Stomach (tissue), 8 donors: ENCODE measurements at regions not wholly inside any gene's neighbourhood (a gene's known extent, or its start where the extent isn't known, plus 50 kb on each side); places are given as distances from the start of the nearest gene placed in this dataset.
A peak's percentile ranks its signal among the peaks of the same experiment; 100 is the strongest.

Source experiments
- DNase-seq, 2 donors: peaks; one replicate each; pipeline versions ENCODE4 v3.0.0 to v3.0.0-alpha.2; 2013 to 2019
- H3K27ac ChIP-seq, 5 donors: fragments of 200-600 bp in 4 of 5; sonication (generic) in 4 of 5; one replicate each; pipeline ENCODE4 v1.5.1; 2013 to 2019; ENCODE audit warnings: mild to moderate bottlenecking in 1 of 5, moderate library complexity in 1 of 5
- H3K27me3 ChIP-seq, 3 donors: fragments of 200-600 bp; sonication (generic); one replicate each; pipeline ENCODE4 v1.5.1; 2017 to 2019; ENCODE audit warnings: mixed run types in 1 of 3
- H3K36me3 ChIP-seq, 4 donors: fragments of 200-600 bp; sonication (generic); 1 replicate in 3 of 4; 2 replicates in 1 of 4; pipeline ENCODE4 v1.5.1; 2016 to 2019
- H3K4me1 ChIP-seq, 4 donors: fragments of 200-600 bp; sonication (generic); one replicate each; pipeline ENCODE4 v1.5.1; 2016 to 2019
- H3K4me3 ChIP-seq, 4 donors: fragments of 200-600 bp; sonication (generic) in 3 of 4; one replicate each; pipeline ENCODE4 v1.5.1; 2016 to 2019; ENCODE audit warnings: mild to moderate bottlenecking in 1 of 4
- H3K9me3 ChIP-seq, 4 donors: fragments of 200-600 bp; sonication (generic); one replicate each; pipeline ENCODE4 v1.5.1; 2016 to 2019
- EP300 ChIP-seq: sonication (generic); formaldehyde crosslinking; IDR thresholded peaks from one replicate; pipeline ENCODE4 v1.6.1; 2017; ENCODE audit warnings: antibody characterized with exemption
- POLR2A ChIP-seq, 4 donors: fragments of 450-650 bp; IDR thresholded peaks; one replicate each; pipeline ENCODE4 v1.6.1; 2016; ENCODE audit warnings: antibody characterized with exemption in 4 of 4, control low read depth in 2 of 4, mild to moderate bottlenecking in 1 of 4, moderate library complexity in 1 of 4
- POLR2AphosphoS5 ChIP-seq, 3 donors: sonication (generic); formaldehyde crosslinking; IDR thresholded peaks; one replicate each; pipeline ENCODE4 v1.6.1; 2016; ENCODE audit warnings: antibody characterized with exemption in 3 of 3
- WGBS, 5 donors: extraction: QIAGEN DNeasy Blood & Tissue Kit in 3 of 5; methylation state at CpG; one replicate each; pipeline versions ENCODE4 v1.1.5 to v1.1.7; 2013 to 2018; 5-methylcytosine and 5-hydroxymethylcytosine counted together
- intact Hi-C: fragments of 100-400 bp; cut with DNase I; formaldehyde crosslinking; loops from one replicate; pipeline ENCODE4 v1.15.1; 2023; ENCODE audit warnings: low total_unique reads
- TF ChIP-seq, protein P1 (sequence below), 7 experiments: fragments of 450-650 bp in 4 of 7; fragments of 200-600 bp in 3 of 7; sonication (generic) in 3 of 7; IDR thresholded peaks; one replicate each; pipeline ENCODE4 v1.5.1; 2016 to 2019; ENCODE audit warnings: antibody characterized with exemption in 7 of 7, control low read depth in 2 of 7, mild to moderate bottlenecking in 1 of 7
- donor health status: healthy with polysubstance abuse.
- donor health status: Bipolar disorder and iron deficiency.
- donor health status: healthy.

DNA sequence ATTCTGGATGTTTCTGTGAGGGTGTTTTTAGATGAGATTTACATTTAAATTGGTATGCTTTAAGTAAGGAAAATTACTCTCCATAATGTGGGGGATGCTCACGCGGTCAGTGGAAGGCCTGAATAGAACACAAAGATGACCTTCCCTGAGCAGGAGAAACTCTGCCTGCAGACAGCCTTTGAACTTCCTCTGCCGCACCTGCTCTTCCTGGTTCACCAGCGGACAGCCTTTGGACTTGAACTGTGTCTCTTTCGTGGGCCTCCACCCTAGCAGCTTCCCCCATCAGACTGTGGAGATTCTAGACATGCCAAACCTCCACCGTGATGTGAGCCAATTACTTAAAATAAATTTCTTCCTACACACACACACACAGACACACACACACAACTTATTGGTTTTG is 210.7 kb downstream of the EFCAB11 start:
- H3K4me3 ChIP-seq: no peak overlapping the region
- 76 to 90% (median 79%) methylated on average over 6 of the region's 6 CpGs for WGBS, 5 donors
- intact Hi-C loops: no loop called here

DNA sequence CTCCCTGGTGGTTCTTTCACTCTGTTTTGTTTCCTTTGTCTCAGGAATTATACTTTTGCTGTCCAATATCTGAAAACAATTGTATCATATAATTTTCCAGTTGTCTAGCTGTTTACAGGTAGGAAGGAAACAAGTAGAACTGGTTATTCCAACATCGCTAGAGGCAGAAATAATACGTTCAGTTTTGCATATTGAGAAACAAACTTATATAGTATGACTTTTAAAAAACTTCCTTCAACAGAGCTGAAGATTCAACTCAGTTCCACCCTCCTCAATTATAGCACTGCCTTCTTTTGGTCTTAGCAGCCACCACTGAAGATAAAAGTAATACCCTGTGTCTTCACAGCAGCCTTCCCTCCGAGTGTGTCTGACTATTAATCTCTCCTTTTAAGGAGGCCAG is 214.3 kb downstream of the EFCAB11 start:
- H3K4me1 ChIP-seq: no peaks in the 10 kb centered on the region
- 55 to 65% (median 63%) methylated on average over 3 of the region's 3 CpGs for WGBS, 5 donors
- intact Hi-C loops: no loop called here
- TF ChIP-seq POLR2AphosphoS5 (IDR thresholded peaks at IDR 0.05) (no peak), EP300 (no peak), POLR2A (IDR thresholded peaks at IDR 0.05) (no peak)
- no peak for DNase-seq
- no peak overlapping the region for H3K4me3 ChIP-seq
- H3K27me3 ChIP-seq: no peaks in the 10 kb centered on the region
- H3K27ac ChIP-seq: no peak overlapping the region
- no peaks in the 10 kb centered on the region for H3K9me3 ChIP-seq
- no peaks in the 10 kb centered on the region for H3K36me3 ChIP-seq

More for the DNA sequence above, 210.7 kb downstream of the EFCAB11 start:
- Histone ChIP-seq H3K9me3 (peaks cover 0 to 7% (median 0%) of the 10 kb centered on the region in 4 donors), H3K27me3 (no peaks in the 10 kb centered on the region), H3K4me1 (no peaks in the 10 kb centered on the region), H3K27ac (no peak overlapping the region), H3K36me3 (no peaks in the 10 kb centered on the region)
- TF ChIP-seq POLR2AphosphoS5 (IDR thresholded peaks at IDR 0.05) (no peak), EP300 (no peak), POLR2A (IDR thresholded peaks at IDR 0.05) (no peak)
- TF ChIP-seq, protein P1, sequence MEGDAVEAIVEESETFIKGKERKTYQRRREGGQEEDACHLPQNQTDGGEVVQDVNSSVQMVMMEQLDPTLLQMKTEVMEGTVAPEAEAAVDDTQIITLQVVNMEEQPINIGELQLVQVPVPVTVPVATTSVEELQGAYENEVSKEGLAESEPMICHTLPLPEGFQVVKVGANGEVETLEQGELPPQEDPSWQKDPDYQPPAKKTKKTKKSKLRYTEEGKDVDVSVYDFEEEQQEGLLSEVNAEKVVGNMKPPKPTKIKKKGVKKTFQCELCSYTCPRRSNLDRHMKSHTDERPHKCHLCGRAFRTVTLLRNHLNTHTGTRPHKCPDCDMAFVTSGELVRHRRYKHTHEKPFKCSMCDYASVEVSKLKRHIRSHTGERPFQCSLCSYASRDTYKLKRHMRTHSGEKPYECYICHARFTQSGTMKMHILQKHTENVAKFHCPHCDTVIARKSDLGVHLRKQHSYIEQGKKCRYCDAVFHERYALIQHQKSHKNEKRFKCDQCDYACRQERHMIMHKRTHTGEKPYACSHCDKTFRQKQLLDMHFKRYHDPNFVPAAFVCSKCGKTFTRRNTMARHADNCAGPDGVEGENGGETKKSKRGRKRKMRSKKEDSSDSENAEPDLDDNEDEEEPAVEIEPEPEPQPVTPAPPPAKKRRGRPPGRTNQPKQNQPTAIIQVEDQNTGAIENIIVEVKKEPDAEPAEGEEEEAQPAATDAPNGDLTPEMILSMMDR (IDR thresholded peaks at IDR 0.05): no peak
- no peak for DNase-seq

DNA sequence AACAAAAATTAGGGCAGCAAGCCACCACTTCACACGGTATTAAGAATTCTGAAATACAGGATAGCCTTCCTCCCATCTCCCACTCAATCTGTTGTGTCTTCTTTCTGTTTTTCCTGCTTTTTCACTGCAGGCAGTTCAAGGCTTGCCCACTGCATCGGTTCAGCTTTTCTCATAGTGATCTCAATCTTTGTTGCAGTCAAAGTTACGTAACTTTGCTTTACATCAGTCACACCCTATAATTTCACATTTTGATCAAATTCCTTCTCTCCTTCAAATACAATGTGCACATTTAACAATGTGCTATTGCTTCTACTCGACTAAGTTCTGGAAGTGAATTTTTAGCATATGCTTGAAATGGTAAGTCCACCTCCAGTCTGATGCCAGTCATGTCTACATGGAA is 217.6 kb downstream of the EFCAB11 start:
- 79 to 86% (median 83%) methylated on average over 4 of the region's 4 CpGs for WGBS, 5 donors
- Histone ChIP-seq H3K27ac (no peak overlapping the region), H3K4me3 (no peak overlapping the region), H3K36me3 (no peaks in the 10 kb centered on the region), H3K4me1 (no peaks in the 10 kb centered on the region), H3K9me3 (peaks cover 0 to 7% (median 4%) of the 10 kb centered on the region in 4 donors), H3K27me3 (no peaks in the 10 kb centered on the region)
- intact Hi-C loops: no loop called here
- TF ChIP-seq POLR2A (IDR thresholded peaks at IDR 0.05) (no peak), POLR2AphosphoS5 (IDR thresholded peaks at IDR 0.05) (no peak), EP300 (no peak)
- TF ChIP-seq, protein P1 (IDR thresholded peaks at IDR 0.05): no peak
- no peak for DNase-seq

DNA sequence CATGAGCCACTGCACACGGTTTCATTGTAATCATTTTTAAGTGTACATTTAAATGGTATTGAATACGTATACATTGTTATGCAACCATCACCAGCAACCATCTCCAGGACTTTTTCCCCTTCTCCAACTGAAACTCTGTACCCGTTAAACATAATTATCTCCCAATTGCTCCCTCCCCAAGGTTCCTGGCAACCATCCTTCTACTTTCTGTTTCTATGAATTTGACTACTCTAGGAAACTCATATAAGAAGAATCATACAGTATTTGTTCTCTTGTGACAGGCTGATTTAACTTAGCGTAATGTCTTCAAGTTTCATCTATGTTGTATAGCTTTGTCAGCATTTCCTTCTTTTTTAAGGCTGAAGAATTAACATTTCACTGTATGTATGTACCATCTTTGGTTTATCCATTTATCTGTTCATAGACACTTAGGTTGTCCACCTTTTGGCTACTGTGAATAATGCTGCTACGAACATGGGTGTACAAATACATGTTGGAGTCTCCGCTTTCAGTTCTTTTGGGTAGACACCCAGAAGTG is 223.1 kb downstream of the EFCAB11 start:
- TF ChIP-seq EP300 (no peak), POLR2AphosphoS5 (IDR thresholded peaks at IDR 0.05) (no peak), POLR2A (IDR thresholded peaks at IDR 0.05) (no peak)
- TF ChIP-seq, protein P1 (IDR thresholded peaks at IDR 0.05): no peak
- H3K9me3 ChIP-seq: peaks cover 0 to 7% (median 4%) of the 10 kb centered on the region in 4 donors
- H3K36me3 ChIP-seq: no peaks in the 10 kb centered on the region
- intact Hi-C loops: no loop called here
- no peak overlapping the region for H3K4me3 ChIP-seq
- WGBS, 5 donors: 85 to 94% (median 93%) methylated on average over 6 of the region's 6 CpGs
- no peak overlapping the region for H3K27ac ChIP-seq
- H3K4me1 ChIP-seq: no peaks in the 10 kb centered on the region
- no peaks in the 10 kb centered on the region for H3K27me3 ChIP-seq
- DNase-seq: no peak

DNA sequence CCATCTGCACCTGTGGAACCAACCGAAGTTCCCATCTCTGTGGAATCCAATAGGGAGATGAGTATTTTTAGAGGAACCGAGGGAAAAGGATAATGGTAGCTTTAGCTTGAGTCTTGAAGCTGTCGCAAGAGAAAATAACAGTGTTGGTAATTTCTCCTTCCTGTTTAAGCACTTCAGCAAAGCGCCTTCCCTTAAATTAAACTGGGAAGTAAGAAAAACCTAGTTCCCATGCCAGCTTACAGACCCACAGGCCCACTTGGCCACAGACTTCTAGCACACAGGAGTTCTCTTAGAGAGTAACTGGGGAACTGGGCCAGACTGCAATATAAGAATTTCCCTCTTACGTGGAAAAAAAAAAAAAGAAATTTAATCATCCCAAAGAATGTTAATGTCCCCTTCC is 223.8 kb downstream of the EFCAB11 start:
- H3K9me3 ChIP-seq: peaks cover 0 to 7% (median 4%) of the 10 kb centered on the region in 4 donors
- H3K27me3 ChIP-seq: no peaks in the 10 kb centered on the region
- intact Hi-C loops: no loop called here
- H3K4me1 ChIP-seq: no peaks in the 10 kb centered on the region
- no peaks in the 10 kb centered on the region for H3K36me3 ChIP-seq
- H3K4me3 ChIP-seq: no peak overlapping the region
- WGBS, 5 donors: 82 to 92% (median 86%) methylated on average over 5 of the region's 5 CpGs
- TF ChIP-seq, protein P1 (IDR thresholded peaks at IDR 0.05): no peak
- no peak for TF ChIP-seq POLR2A (IDR thresholded peaks at IDR 0.05)
- no peak for TF ChIP-seq EP300
- no peak for DNase-seq
- peak overlapping the region in 1 of 5 donors; percentile 16 for H3K27ac ChIP-seq
